ENCODE measurements at regions not wholly inside any gene's neighbourhood (a gene's known extent, or its start where the extent isn't known, plus 50 kb on each side); places are given as distances from the start of the nearest gene placed in this dataset.

GRCh38 chrX:2589186-2590020 lies 88.6 kb upstream of the DHRSX start:
- peaks cover 0 to 2% of the 10 kb centered on the region in 2 donors for H3K9me3 Mint-ChIP-seq

GRCh38 chrX:2588049-2588448 lies 87.3 kb upstream of the DHRSX start:
- Mint-ChIP-seq H3K36me3 (peaks cover 0 to 3% of the 10 kb centered on the region in 2 donors), H3K9me3 (peaks cover 0 to 2% of the 10 kb centered on the region in 2 donors), H3K4me3 (no peak overlapping the region), H3K27me3 (peaks cover 19 to 21% of the 10 kb centered on the region in 2 donors), H3K27ac (no peak overlapping the region), H3K4me1 (peaks cover 20 to 40% of the 10 kb centered on the region in 2 donors)
- no peak for DNase-seq
- no peak for ATAC-seq (replicated peaks)

More at GRCh38 chrX:2589186-2590020, 88.6 kb upstream of the DHRSX start:
- Mint-ChIP-seq H3K4me1 (peaks cover 21 to 41% of the 10 kb centered on the region in 2 donors), H3K4me3 (no peak overlapping the region), H3K27ac (no peak overlapping the region), H3K36me3 (peaks cover 3 to 5% of the 10 kb centered on the region in 2 donors), H3K27me3 (peaks cover 15% of the 10 kb centered on the region in 2 donors)
- DNase-seq = no peak
- ATAC-seq (replicated peaks) = no peak

- peaks cover 0 to 3% of the 10 kb centered on the region in 2 donors for H3K36me3 Mint-ChIP-seq
- no peak overlapping the region for H3K27ac Mint-ChIP-seq
- peaks cover 28 to 30% of the 10 kb centered on the region in 2 donors for H3K27me3 Mint-ChIP-seq
- H3K9me3 Mint-ChIP-seq = peaks cover 0 to 2% of the 10 kb centered on the region in 2 donors
- no peak for ATAC-seq (replicated peaks)
- H3K4me3 Mint-ChIP-seq = no peak overlapping the region
- H3K4me1 Mint-ChIP-seq = peaks cover 17 to 39% of the 10 kb centered on the region in 2 donors
- no peak for DNase-seq
Measured at GRCh38 chrX:2587146-2587545, 86.4 kb upstream of the DHRSX start.

- H3K9me3 Mint-ChIP-seq = peaks cover 0 to 2% of the 10 kb centered on the region in 2 donors
- H3K27me3 Mint-ChIP-seq = peaks cover 37 to 46% of the 10 kb centered on the region in 2 donors
- DNase-seq (no peak), ATAC-seq (replicated peaks) (no peak)
- H3K4me3 Mint-ChIP-seq = peak overlapping the region; percentile 84 to 91
- H3K36me3 Mint-ChIP-seq = peaks cover 0 to 3% of the 10 kb centered on the region in 2 donors
- H3K4me1 Mint-ChIP-seq = peaks cover 16 to 37% of the 10 kb centered on the region in 2 donors
- H3K27ac Mint-ChIP-seq = no peak overlapping the region
Measured at GRCh38 chrX:2585158-2585470, 84.3 kb upstream of the DHRSX start.

- Mint-ChIP-seq H3K27ac (peak overlapping the region; percentile 79), H3K27me3 (peaks cover 38 to 48% of the 10 kb centered on the region in 2 donors), H3K9me3 (peaks cover 0 to 2% of the 10 kb centered on the region in 2 donors), H3K4me1 (peaks cover 16 to 38% of the 10 kb centered on the region in 2 donors), H3K36me3 (peaks cover 0 to 3% of the 10 kb centered on the region in 2 donors), H3K4me3 (peak overlapping the region; percentile 84 to 91)
- DNase-seq = no peak
- peak; percentile 60 for ATAC-seq (replicated peaks)
Measured at GRCh38 chrX:2584251-2585157, 83.7 kb upstream of the DHRSX start.

- peaks cover 0 to 2% of the 10 kb centered on the region in 2 donors for H3K9me3 Mint-ChIP-seq
- ATAC-seq (replicated peaks) (peak in 1 of 2 donors; percentile 18), DNase-seq (no peak)
- H3K27ac Mint-ChIP-seq = no peak overlapping the region
- peaks cover 26 to 48% of the 10 kb centered on the region in 2 donors for H3K4me1 Mint-ChIP-seq
- peaks cover 0 to 3% of the 10 kb centered on the region in 2 donors for H3K36me3 Mint-ChIP-seq
- peaks cover 47 to 58% of the 10 kb centered on the region in 2 donors for H3K27me3 Mint-ChIP-seq
- H3K4me3 Mint-ChIP-seq = peak overlapping the region; percentile 50 to 72
Measured at GRCh38 chrX:2583194-2584162, 82.7 kb upstream of the DHRSX start.

GRCh38 chrX:2582667-2583066 lies 81.9 kb upstream of the DHRSX start:
- DNase-seq (no peak), ATAC-seq (replicated peaks) (no peak)
- Mint-ChIP-seq H3K9me3 (no peaks in the 10 kb centered on the region), H3K27me3 (peaks cover 47 to 58% of the 10 kb centered on the region in 2 donors), H3K4me3 (no peak overlapping the region), H3K36me3 (peaks cover 0 to 3% of the 10 kb centered on the region in 2 donors), H3K4me1 (peaks cover 31 to 56% of the 10 kb centered on the region in 2 donors), H3K27ac (no peak overlapping the region)

GRCh38 chrX:2581296-2581695 lies 80.5 kb upstream of the DHRSX start:
- Mint-ChIP-seq H3K4me1 (peaks cover 24 to 46% of the 10 kb centered on the region in 2 donors), H3K9me3 (no peaks in the 10 kb centered on the region), H3K36me3 (peaks cover 0 to 3% of the 10 kb centered on the region in 2 donors), H3K4me3 (no peak overlapping the region), H3K27me3 (peaks cover 47 to 58% of the 10 kb centered on the region in 2 donors), H3K27ac (no peak overlapping the region)
- no peak for DNase-seq
- no peak for ATAC-seq (replicated peaks)

GRCh38 chrX:2578864-2579263 lies 78.1 kb upstream of the DHRSX start:
- Mint-ChIP-seq H3K4me3 (peak overlapping the region; percentile 5 to 31), H3K4me1 (peaks cover 18 to 30% of the 10 kb centered on the region in 2 donors), H3K27ac (peak overlapping the region; percentile 22), H3K27me3 (peaks cover 33 to 43% of the 10 kb centered on the region in 2 donors), H3K9me3 (no peaks in the 10 kb centered on the region), H3K36me3 (no peaks in the 10 kb centered on the region)
- peak; percentile 2 for DNase-seq
- ATAC-seq (replicated peaks) = peak; percentile 63 to 75

GRCh38 chrX:2577844-2578466 lies 77.2 kb upstream of the DHRSX start:
- ATAC-seq (replicated peaks) = peak; percentile 63 to 68
- no peaks in the 10 kb centered on the region for H3K9me3 Mint-ChIP-seq
- no peak overlapping the region for H3K4me3 Mint-ChIP-seq

GRCh38 chrX:2576793-2577192 lies 76.0 kb upstream of the DHRSX start:
- DNase-seq = no peak
- Mint-ChIP-seq H3K36me3 (no peaks in the 10 kb centered on the region), H3K27ac (no peak overlapping the region), H3K27me3 (peaks cover 17 to 24% of the 10 kb centered on the region in 2 donors), H3K4me1 (peaks cover 17 to 24% of the 10 kb centered on the region in 2 donors), H3K4me3 (no peak overlapping the region), H3K9me3 (no peaks in the 10 kb centered on the region)
- no peak for ATAC-seq (replicated peaks)

More at GRCh38 chrX:2577844-2578466, 77.2 kb upstream of the DHRSX start:
- DNase-seq = no peak
- H3K27ac Mint-ChIP-seq = no peak overlapping the region
- H3K36me3 Mint-ChIP-seq = no peaks in the 10 kb centered on the region
- peaks cover 15 to 25% of the 10 kb centered on the region in 2 donors for H3K4me1 Mint-ChIP-seq
- H3K27me3 Mint-ChIP-seq = peaks cover 27 to 36% of the 10 kb centered on the region in 2 donors

GRCh38 chrX:2574271-2574670 lies 73.5 kb upstream of the DHRSX start:
- Mint-ChIP-seq H3K4me3 (no peak overlapping the region), H3K27ac (no peak overlapping the region), H3K4me1 (peaks cover 15 to 21% of the 10 kb centered on the region in 2 donors), H3K9me3 (peaks cover 5 to 7% of the 10 kb centered on the region in 2 donors), H3K36me3 (peaks cover 2 to 4% of the 10 kb centered on the region in 2 donors), H3K27me3 (peaks cover 7% of the 10 kb centered on the region in 2 donors)
- no peak for ATAC-seq (replicated peaks)
- no peak for DNase-seq

GRCh38 chrX:2572740-2573139 lies 72.0 kb upstream of the DHRSX start:
- peaks cover 3 to 5% of the 10 kb centered on the region in 2 donors for H3K4me1 Mint-ChIP-seq
- DNase-seq (no peak), ATAC-seq (replicated peaks) (no peak)
- peaks cover 7 to 10% of the 10 kb centered on the region in 2 donors for H3K9me3 Mint-ChIP-seq
- H3K27me3 Mint-ChIP-seq = no peaks in the 10 kb centered on the region
- H3K27ac Mint-ChIP-seq = no peak overlapping the region
- H3K36me3 Mint-ChIP-seq = peaks cover 3 to 8% of the 10 kb centered on the region in 2 donors
- no peak overlapping the region for H3K4me3 Mint-ChIP-seq
